Stimulated activated CD4-positive, alpha-beta T cell treated with anti-CD3 and anti-CD28 coated beads, Interleukin-2, amount 100 ng/mL, for 48 hours (primary cell): ENCODE measurements at regions not wholly inside any gene's neighbourhood (a gene's known extent, or its start where the extent isn't known, plus 50 kb on each side); places are given as distances from the start of the nearest gene placed in this dataset.
"Not testable (repeated sequence)": the region's sequence is repeated elsewhere in the genome, so short reads cannot be mapped to it uniquely, and the experiment has no call there.

ENCODE experiments used
- DNase-seq, 2 donors: peaks; one replicate each; pipeline ENCODE4 v3.0.0-alpha.2; 2020

- not testable (repeated sequence) for DNase-seq
Observed at GRCh38 chr14:85077716-85078115, 452.2 kb upstream of the FLRT2 start.

DNA sequence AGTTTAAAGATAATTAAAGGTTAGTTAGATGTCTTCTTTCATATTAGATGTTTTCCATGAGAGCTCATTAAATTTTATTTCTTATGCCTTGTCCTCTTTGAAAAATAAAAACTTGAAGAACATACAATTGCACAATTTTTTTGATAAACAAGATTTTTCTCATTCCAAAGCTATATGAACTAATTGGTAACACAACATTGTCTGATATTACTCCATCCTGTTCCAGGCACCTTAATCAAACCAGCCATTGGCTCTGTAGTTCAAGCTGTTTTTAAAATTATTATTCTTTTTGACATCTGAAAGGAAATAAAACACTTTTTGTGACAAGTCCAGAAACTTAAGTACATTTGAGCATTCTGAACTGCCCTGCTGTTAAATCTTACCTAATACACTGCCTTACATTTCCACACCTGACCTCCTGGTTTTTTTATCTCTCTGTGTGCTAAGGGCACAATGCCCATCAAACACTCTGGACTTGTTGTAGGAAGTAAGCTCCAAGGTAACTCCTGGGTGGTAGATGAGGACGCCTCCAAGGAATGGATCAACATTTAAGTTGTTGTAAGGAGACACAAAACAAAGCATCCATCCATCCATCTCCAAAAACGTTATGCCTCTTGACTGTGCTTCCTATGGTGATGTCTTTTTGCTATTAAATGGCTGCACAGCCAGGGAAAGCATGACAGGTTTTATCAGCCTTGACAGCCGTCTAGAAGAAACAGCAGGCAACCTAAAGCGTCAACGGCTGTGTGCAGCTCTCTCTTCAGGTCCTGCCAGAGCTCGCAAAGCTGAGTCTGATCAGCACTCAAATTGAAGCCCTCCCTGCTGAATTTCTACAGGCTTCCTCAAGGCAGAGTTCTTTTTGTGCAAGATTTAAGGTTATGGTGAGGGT lies 449.9 kb upstream of the FLRT2 start:
- DNase-seq: no peak

DNA sequence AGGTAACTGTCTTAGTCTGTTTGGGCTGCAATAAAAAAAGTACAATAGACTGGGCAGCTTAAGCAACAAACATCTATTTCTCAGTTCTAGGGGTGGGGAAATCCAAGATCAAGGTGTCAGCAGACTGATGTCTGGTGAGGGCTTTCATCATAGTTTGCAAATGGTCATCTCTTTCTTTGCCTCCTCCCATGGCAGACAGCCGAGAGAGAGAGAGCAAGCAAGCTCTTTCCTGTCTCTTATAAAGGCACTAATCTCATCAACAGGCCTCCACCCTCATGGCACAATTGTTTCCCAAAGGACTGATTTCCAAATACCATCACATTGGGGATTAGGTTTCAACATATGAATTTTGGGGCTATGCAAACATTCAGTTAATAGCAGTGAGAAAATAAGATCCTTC lies 445.6 kb upstream of the FLRT2 start:
- no peak for DNase-seq

DNA sequence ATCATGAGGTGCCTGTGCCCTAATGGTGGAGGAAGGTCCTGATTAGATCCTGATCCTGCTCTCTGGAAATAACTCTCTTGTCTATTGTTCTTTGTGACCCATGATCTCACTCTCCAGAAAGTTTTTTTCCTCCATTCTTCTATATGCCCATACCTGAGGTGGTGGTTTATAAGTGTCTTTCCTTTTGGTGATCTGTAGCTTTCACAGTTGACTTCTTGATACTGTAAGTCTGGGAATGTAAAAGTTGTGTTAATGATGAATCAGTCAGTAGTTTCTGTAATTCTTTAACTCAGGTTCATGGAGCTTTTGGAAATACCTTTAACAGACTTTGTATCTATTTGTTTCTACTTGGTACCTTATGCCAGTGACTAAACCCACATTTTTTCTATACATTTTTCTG lies 444.0 kb upstream of the FLRT2 start:
- no peak for DNase-seq

DNA sequence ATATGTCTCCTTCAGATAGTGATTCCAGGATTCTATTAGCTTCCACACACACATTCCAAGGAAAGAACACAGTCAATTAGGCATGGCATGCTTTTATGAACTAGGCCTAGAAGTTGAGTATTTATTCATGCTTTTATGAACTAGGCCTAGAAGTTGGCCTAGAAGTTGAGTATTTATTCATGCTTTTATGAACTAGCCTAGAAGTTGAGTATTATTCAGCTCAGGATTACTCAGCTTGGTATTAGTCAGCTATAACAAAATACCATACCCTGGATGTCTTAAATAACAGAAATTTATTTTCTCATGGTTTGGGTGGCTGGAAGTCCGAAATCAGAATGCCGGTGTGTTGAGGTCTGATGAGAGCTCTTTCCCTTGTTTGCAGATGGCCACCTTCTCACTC lies 442.7 kb upstream of the FLRT2 start:
- DNase-seq: no peak

DNA sequence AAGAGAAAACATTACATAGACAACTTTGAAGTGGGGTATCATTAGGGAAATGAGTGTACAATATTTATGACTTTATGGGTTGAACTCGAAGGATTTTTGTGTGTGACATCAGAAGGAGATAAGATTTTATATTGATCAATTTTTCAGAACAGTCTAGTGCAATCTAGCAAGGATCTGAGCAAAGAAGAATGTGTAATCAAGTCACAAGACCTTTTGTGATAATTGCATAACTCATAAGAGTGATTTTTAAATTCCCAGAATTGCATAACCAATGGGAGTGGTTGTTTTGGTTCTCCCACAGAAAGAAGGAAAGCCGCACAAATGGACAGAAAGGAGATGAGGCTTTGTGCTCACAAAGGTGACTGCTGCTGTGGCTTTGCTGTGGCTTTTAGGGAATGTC lies 441.8 kb upstream of the FLRT2 start:
- DNase-seq: no peak

GRCh38 chr14:85090681-85091080 lies 439.3 kb upstream of the FLRT2 start:
- DNase-seq: no peak

GRCh38 chr14:85093631-85094330 lies 436.2 kb upstream of the FLRT2 start:
- no peak for DNase-seq

DNA sequence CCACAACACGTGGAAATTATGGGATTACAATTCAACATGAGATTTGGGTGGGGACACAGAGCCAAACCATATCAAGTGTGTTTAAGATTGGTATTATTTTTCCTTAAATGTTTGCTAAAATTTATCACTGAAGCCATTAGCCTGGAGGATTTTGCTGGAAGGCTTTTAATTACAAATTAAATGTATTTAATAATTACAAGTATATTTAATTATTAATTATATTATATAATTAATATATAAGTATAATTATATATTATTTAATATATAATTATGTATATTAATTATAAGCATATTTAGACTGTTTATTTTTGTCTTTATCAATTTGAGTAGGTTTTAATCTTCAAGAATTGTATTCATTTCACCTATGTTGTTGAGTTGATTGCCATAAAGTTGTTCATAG lies 427.4 kb upstream of the FLRT2 start:
- no peak for DNase-seq

- no peak for DNase-seq
Observed at GRCh38 chr14:85106506-85106905, 423.4 kb upstream of the FLRT2 start.

- DNase-seq: no peak
Observed at GRCh38 chr14:85112762-85113161, 417.2 kb upstream of the FLRT2 start.

DNA sequence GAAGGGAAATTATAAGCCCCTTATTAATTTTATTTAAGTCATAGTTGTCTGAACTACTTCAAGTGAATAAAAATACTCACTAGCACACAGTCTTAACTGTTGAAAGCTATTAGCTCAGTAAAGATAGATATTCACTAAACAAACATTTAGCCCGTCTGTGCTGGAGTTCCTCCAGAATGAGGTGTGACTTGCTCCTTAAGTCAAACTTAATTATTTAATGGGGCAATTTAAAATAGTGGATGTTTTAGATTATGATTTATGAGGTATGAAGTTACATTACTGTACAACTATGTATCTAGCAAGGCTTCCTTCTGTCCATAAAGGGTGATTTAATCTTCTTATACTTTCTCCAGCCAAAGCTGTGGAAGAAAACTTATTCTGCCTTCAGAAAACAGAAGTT lies 414.0 kb upstream of the FLRT2 start:
- no peak for DNase-seq

DNA sequence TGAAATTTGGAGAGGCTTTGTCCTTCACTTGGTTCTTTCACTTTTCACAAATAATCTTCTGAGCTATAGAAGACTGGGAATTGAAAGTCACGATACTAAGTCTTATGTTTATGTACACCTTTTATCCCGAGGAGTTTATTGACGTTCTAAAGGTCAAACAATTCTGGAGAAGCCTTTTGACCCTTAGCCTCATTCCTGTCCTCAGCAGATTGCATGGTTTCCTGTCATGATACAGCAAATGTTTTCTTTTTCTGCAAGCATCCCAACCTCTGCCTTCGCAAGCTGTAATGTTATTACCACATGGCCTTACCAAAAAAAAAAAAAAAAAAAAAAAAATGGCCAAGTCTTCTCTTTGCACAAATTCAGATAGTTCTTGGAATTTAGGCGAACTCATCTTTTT lies 411.7 kb upstream of the FLRT2 start:
- no peak for DNase-seq

DNA sequence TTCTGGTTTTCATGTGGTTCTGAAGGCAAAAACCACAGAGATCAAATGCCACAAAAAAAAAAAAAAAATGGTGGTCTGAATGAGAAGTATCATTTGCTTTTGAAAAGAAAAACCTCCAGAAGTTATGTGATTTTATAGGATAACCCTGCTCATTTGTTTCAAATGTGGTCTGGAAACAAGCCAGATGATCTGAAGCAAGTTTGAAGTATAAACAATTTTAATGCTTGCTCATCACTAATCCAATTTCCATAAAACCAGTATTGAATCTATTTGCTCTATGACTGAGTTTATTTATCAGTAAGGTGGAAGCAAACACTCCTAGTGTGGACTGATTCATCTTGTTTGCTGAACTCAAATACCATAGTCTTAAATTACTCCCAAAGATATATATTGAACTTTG lies 407.3 kb upstream of the FLRT2 start:
- DNase-seq: no peak

GRCh38 chr14:85123755-85124154 lies 406.2 kb upstream of the FLRT2 start:
- no peak for DNase-seq

DNA sequence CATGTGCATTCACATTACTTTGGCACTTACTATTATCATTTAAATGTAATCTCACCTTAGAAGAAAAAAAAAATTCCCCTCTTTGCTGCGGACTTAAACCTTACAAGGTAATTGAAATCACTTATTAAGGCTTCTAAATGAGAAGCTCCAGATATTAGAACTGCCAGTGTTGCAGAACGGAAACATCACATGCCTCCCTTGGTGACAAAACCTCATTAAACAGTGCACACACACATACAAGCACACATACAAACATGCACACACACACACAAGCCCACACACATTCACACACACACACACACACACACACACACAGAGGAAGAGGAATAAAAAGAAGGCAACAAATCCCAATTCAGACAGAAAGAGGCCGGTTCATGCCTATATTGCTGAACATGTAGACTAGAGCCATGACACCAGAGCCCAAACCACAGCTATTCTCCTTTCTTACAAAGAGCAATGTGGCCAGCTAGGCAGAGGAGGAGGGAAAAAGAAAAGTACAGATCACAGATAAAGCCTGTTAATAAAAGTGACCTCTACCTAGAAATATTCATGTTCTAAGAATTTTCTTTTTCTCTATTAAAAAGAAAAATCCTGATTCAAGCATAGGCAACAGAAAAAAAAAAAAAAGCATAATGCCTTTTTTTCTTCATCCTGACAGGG lies 405.2 kb upstream of the FLRT2 start:
- DNase-seq: no peak

- DNase-seq: no peak
Observed at GRCh38 chr14:85125291-85125670, 404.7 kb upstream of the FLRT2 start.

GRCh38 chr14:85129921-85130320 lies 400.0 kb upstream of the FLRT2 start:
- no peak for DNase-seq

DNA sequence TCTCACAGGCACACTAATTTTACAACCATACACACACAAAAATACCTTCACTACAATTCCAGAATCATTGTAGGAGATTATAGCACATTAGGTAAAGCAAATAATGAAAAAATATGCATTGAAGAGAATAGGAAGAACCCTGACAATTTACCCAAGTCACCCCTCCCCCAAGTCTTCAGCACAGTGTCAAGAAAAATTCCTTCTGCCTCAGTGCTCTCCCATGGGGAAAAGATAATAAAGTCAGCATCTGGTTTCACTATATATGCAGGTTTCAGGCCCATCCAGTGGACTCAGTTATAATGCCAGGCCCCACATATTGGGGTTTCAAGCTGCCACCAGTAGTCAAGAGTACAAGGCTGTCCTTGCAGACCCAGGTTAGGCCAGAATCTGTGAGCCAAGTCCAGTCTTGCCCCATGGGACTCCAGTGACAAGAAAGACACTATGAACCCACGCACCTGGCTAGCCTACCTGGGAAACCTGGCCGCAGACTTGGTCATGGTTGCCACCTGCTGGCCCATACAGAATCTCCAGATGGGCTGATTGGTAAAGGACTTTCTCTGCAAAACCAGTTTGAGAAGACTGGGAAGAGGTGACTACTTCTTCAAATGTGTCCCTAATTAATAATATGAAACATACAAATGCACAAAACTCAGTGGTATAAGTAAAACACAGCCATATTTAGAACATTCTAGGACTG lies 398.6 kb upstream of the FLRT2 start:
- no peak for DNase-seq

DNA sequence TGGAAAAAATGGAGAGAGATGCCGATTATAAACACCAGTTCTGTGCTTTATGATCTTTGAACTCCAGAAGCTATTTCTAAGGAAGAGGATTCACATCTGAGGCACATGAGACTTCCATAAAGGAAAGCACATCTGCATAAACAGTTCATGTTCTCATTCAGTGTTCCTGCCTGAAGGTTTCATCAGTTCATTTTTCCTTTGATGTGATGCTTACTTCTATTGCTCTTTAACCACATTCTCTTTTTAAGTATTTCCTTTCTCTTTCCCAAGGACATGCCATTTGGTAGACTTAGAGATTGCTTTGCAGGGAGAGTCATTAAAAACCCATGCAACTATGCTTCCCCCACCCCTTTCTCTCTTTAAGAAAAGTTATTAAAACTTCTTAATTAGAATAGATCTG lies 387.0 kb upstream of the FLRT2 start:
- DNase-seq: no peak

DNA sequence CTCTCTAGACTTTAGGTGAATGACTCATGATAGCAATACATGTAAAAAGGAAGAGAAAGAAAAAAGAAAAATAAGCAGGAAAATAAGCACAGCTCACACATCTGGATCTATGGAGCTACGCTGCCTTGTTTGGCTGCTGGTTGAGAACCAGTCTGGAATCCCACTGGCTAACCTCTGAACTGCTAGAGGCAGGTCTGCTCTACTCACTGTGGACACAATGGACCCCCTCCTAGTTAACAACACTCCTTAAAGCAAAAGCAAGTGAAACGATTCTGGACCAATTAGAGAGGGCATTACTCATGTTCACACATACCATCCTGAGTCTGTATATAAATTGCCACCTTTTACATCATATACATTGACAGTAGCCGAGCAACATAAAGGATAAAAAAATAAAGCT lies 383.2 kb upstream of the FLRT2 start:
- DNase-seq: no peak

DNA sequence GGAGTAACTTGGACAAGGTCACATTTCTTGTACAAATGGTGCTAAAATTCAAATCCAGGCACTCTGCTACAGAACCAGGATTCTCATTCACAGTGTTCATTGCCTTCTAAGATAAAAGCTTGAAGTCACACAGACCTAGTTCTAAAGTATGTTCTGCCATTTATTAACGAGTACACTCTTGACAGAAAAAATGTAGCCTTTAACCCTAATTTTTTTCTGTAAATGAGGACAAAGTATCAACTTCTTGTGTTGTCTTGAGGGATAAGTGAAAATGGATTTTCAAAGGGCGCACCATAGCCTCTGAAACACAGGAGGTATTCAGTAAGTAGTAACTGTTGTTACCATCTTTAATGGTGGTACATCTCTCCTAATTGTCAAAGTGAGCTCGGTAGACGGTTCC lies 379.8 kb upstream of the FLRT2 start:
- no peak for DNase-seq

DNA sequence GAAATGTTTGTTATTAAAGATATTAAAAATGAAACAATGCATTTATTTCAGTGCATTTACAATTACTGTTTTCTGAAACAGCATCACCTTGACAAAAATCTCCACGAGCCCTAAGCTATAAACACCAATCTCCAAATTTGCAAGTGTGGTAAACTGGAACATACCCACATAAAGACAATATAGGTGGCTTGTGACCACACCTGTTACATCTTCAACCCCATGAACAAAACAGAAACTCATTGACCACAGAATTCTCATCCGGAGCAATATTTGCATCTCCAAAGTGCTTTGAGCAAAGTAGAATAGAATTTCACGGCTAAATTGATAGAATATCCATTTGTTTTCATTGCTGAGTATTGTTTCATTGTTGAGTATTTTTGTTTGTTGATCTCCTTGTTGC lies 375.2 kb upstream of the FLRT2 start:
- DNase-seq: no peak
